Osteocyte (in vitro differentiated cells): ENCODE measurements at regions not wholly inside any gene's neighbourhood (a gene's known extent, or its start where the extent isn't known, plus 50 kb on each side); places are given as distances from the start of the nearest gene placed in this dataset.
A peak's percentile ranks its signal among the peaks of the same experiment; 100 is the strongest.

ENCODE experiments used
- DNase-seq: peaks from one replicate; pipeline ENCODE4 v3.0.0; 2021; ENCODE audit warnings: mixed read lengths; ENCODE audit not compliant: unreplicated experiment; ENCODE audit errors: extremely low spot score
- H3K27ac Mint-ChIP-seq: one replicate; pipeline ENCODE4 v1.8.0; 2021; ENCODE audit warnings: mild to moderate bottlenecking, mixed read lengths; ENCODE audit not compliant: unreplicated experiment
- H3K27me3 Mint-ChIP-seq: one replicate; pipeline ENCODE4 v1.8.0; 2021; ENCODE audit warnings: mixed read lengths; ENCODE audit not compliant: unreplicated experiment
- H3K36me3 Mint-ChIP-seq: one replicate; pipeline ENCODE4 v1.8.0; 2021; ENCODE audit warnings: mixed read lengths; ENCODE audit not compliant: unreplicated experiment
- H3K4me1 Mint-ChIP-seq: one replicate; pipeline ENCODE4 v1.8.0; 2021; ENCODE audit warnings: mixed read lengths; ENCODE audit not compliant: unreplicated experiment
- H3K4me3 Mint-ChIP-seq: one replicate; pipeline ENCODE4 v1.8.0; 2021; ENCODE audit warnings: mild to moderate bottlenecking, moderate library complexity, mixed read lengths; ENCODE audit not compliant: unreplicated experiment
- H3K9me3 Mint-ChIP-seq: one replicate; pipeline ENCODE4 v1.8.0; 2021; ENCODE audit warnings: mixed read lengths; ENCODE audit not compliant: unreplicated experiment
- CTCF ChIP-seq: fragments of 200-600 bp; sonication (generic); IDR thresholded peaks from 2 replicates; pipeline ENCODE4 v1.5.0; 2021; ENCODE audit warnings: antibody characterized with exemption, mild to moderate bottlenecking, moderate library complexity

- Mint-ChIP-seq H3K27ac (no peak overlapping the region), H3K4me3 (no peak overlapping the region), H3K36me3 (no peaks in the 10 kb centered on the region), H3K27me3 (no peaks in the 10 kb centered on the region), H3K4me1 (no peaks in the 10 kb centered on the region), H3K9me3 (no peaks in the 10 kb centered on the region)
- no peak for TF ChIP-seq CTCF
- DNase-seq, result no peak
Measured at GRCh38 chr10:47087667-47088066, 176.4 kb downstream of the PTPN20 start.

- Mint-ChIP-seq H3K36me3 (no peaks in the 10 kb centered on the region), H3K27ac (no peak overlapping the region), H3K4me1 (no peaks in the 10 kb centered on the region), H3K4me3 (no peak overlapping the region), H3K27me3 (no peaks in the 10 kb centered on the region), H3K9me3 (no peaks in the 10 kb centered on the region)
- DNase-seq, result no peak
- no peak for TF ChIP-seq CTCF
Measured at GRCh38 chr10:47088656-47089354, 177.6 kb downstream of the PTPN20 start.

GRCh38 chr10:47090042-47090441 lies 178.8 kb downstream of the PTPN20 start:
- no peak overlapping the region for H3K4me3 Mint-ChIP-seq
- no peaks in the 10 kb centered on the region for H3K9me3 Mint-ChIP-seq
- DNase-seq, result no peak
- no peak for TF ChIP-seq CTCF
- H3K27ac Mint-ChIP-seq, result no peak overlapping the region
- H3K27me3 Mint-ChIP-seq, result no peaks in the 10 kb centered on the region
- H3K4me1 Mint-ChIP-seq, result no peaks in the 10 kb centered on the region
- H3K36me3 Mint-ChIP-seq, result no peaks in the 10 kb centered on the region

- peak; percentile 80 for DNase-seq
- Mint-ChIP-seq H3K4me3 (no peak overlapping the region), H3K27ac (no peak overlapping the region), H3K27me3 (no peaks in the 10 kb centered on the region), H3K36me3 (no peaks in the 10 kb centered on the region), H3K9me3 (no peaks in the 10 kb centered on the region), H3K4me1 (no peaks in the 10 kb centered on the region)
- TF ChIP-seq CTCF, result no peak
Measured at GRCh38 chr10:47090903-47091302, 179.7 kb downstream of the PTPN20 start.

GRCh38 chr10:47091421-47091820 lies 180.2 kb downstream of the PTPN20 start:
- TF ChIP-seq CTCF, result no peak
- Mint-ChIP-seq H3K4me1 (no peaks in the 10 kb centered on the region), H3K4me3 (no peak overlapping the region), H3K36me3 (no peaks in the 10 kb centered on the region), H3K9me3 (no peaks in the 10 kb centered on the region), H3K27me3 (peaks cover 2% of the 10 kb centered on the region), H3K27ac (no peak overlapping the region)
- DNase-seq, result peak; percentile 70
